HCT116 (cell line): ENCODE measurements at regions not wholly inside any gene's neighbourhood (a gene's known extent, or its start where the extent isn't known, plus 50 kb on each side); places are given as distances from the start of the nearest gene placed in this dataset.

Experiments used
- ATAC-seq: fragments of 200-7000 bp; cut with Tn5 transposase; 2 replicates; pipeline ENCODE4 v1.9.1; 2020; ENCODE audit warnings: mild to moderate bottlenecking, moderate library complexity
- BruUV-seq: library from RNA; stranded (reverse); fragments of 400-500 nt; replicated peaks from 2 replicates; lab custom pipeline; 2021; lab: Mats Ljungman, UMichigan
- CTCF ChIA-PET: fragments of 300-600 bp; sonication (Branson Sonifier 250); formaldehyde crosslinking; loops from one replicate; lab custom pipeline; 2021; ENCODE audit warnings: antibody characterized with exemption; lab: Charles Lee
- POLR2A ChIA-PET: fragments of 300-600, 350-600 bp; sonication (Branson Sonifier 250); formaldehyde crosslinking; loops from one replicate; lab custom pipeline; 2021; ENCODE audit warnings: antibody characterized with exemption; lab: Charles Lee
- RAD21 ChIA-PET, 2 experiments: fragments of 300-600 bp; sonication (Branson Sonifier 250); formaldehyde crosslinking; loops; one replicate each; lab custom pipeline; 2023; ENCODE audit warnings: low total read pairs in 2 of 2; ENCODE audit not compliant: uncharacterized antibody in 2 of 2, unreplicated experiment in 2 of 2, low non-redundant PET in 1 of 2; lab: Charles Lee
- DNase-seq: peaks from one replicate; pipeline ENCODE4 v3.0.0-alpha.2; 2010; ENCODE audit warnings: low read depth, low spot score
- H2AFZ ChIP-seq: fragments of 200-600 bp; shearing (Covaris generic), sonication (generic); 2 replicates; pipeline ENCODE4 v1.6.1; 2017; ENCODE audit warnings: low read depth, mixed run types, mixed read lengths, antibody characterized with exemption, low read length; ENCODE audit not compliant: poor library complexity, severe bottlenecking
- H3K27ac ChIP-seq: 2 replicates; pipeline ENCODE4 v1.5.1; 2012; ENCODE audit warnings: low read depth, low read length
- H3K27me3 ChIP-seq: fragments of 200-600 bp; sonication (generic); 2 replicates; pipeline ENCODE4 v1.6.1; 2016; ENCODE audit warnings: mixed run types, low read length, mixed read lengths; ENCODE audit not compliant: insufficient read depth
- H3K36me3 ChIP-seq, 2 experiments: fragments of 200-500 bp in 1 of 2; fragments of 200-600 bp in 1 of 2; sonication (Bioruptor generic) in 1 of 2; sonication (generic) in 1 of 2; 2 replicates each; pipeline versions ENCODE4 v1.5.1 to v1.6.1; 2014 to 2016; ENCODE audit warnings: low read length in 2 of 2, inconsistent platforms in 1 of 2, mixed read lengths in 1 of 2, mixed run types in 1 of 2; ENCODE audit not compliant: insufficient read depth in 2 of 2, control insufficient read depth in 1 of 2
- H3K4me1 ChIP-seq, 2 experiments: fragments of 200-600 bp in 1 of 2; sonication (generic) in 1 of 2; 2 replicates each; pipeline versions ENCODE4 v1.5.1 to v1.6.1; 2012 to 2017; ENCODE audit warnings: low read length in 2 of 2, inconsistent platforms in 1 of 2, mild to moderate bottlenecking in 1 of 2, mixed read lengths in 1 of 2, mixed run types in 1 of 2, moderate library complexity in 1 of 2; ENCODE audit not compliant: insufficient read depth in 2 of 2, control insufficient read depth in 1 of 2
- H3K4me2 ChIP-seq: fragments of 200-600 bp; sonication (generic); 2 replicates; pipeline ENCODE4 v1.6.1; 2017; ENCODE audit warnings: mixed run types, low read length, mixed read lengths
- H3K4me3 ChIP-seq, 2 experiments: fragments of 200-600 bp in 1 of 2; sonication (generic) in 1 of 2; replicated peaks in 1 of 2; 2 replicates each; pipeline ENCODE4 v1.5.1; 2011 to 2016; ENCODE audit warnings: low read length in 2 of 2, control low read depth in 1 of 2, low read depth in 1 of 2, mild to moderate bottlenecking in 1 of 2, mixed read lengths in 1 of 2, mixed run types in 1 of 2
- H3K79me2 ChIP-seq: fragments of 200-600 bp; sonication (generic); 2 replicates; pipeline ENCODE4 v1.6.1; 2017; ENCODE audit warnings: mild to moderate bottlenecking, mixed run types, low read length, moderate library complexity, mixed read lengths; ENCODE audit not compliant: insufficient read depth
- H3K9ac ChIP-seq: fragments of 200-600 bp; sonication (generic); 2 replicates; pipeline ENCODE4 v1.6.1; 2016; ENCODE audit warnings: low read length, mixed read lengths
- H3K9me2 ChIP-seq: fragments of 200-600 bp; sonication (generic), shearing (Covaris generic); 2 replicates; pipeline ENCODE4 v1.6.1; 2017; ENCODE audit warnings: mixed run types, mild to moderate bottlenecking, moderate library complexity; ENCODE audit not compliant: insufficient read depth
- H3K9me3 ChIP-seq, 2 experiments: fragments of 200-500 bp in 1 of 2; fragments of 200-600 bp in 1 of 2; sonication (Bioruptor generic) in 1 of 2; sonication (generic) in 1 of 2; 2 replicates each; pipeline ENCODE4 v1.6.1; 2014 to 2017; ENCODE audit warnings: low read length in 2 of 2, mixed read lengths in 2 of 2, inconsistent platforms in 1 of 2, low read depth in 1 of 2, mild to moderate bottlenecking in 1 of 2, mixed run types in 1 of 2, moderate library complexity in 1 of 2; ENCODE audit not compliant: control insufficient read depth in 1 of 2, insufficient read depth in 1 of 2
- H4K20me1 ChIP-seq: fragments of 200-600 bp; sonication (generic), shearing (Covaris generic); 2 replicates; pipeline ENCODE4 v1.6.1; 2017; ENCODE audit warnings: mixed run types, mild to moderate bottlenecking, moderate library complexity; ENCODE audit not compliant: insufficient read depth
- ATF3 ChIP-seq: IDR thresholded peaks from 2 replicates; pipeline ENCODE4 v1.6.1; 2012
- CTCF ChIP-seq, 3 experiments: fragments of 200-600 bp in 1 of 3; sonication (generic) in 1 of 3; IDR thresholded peaks in 2 of 3; conservative IDR thresholded peaks in 1 of 3; 2 replicates each; pipeline ENCODE4 v1.5.1; 2012 to 2017; ENCODE audit warnings: low read depth in 2 of 3, low read length in 2 of 3, antibody characterized with exemption in 1 of 3, borderline replicate concordance in 1 of 3, control low read depth in 1 of 3, mild to moderate bottlenecking in 1 of 3, mixed read lengths in 1 of 3, mixed run types in 1 of 3, moderate library complexity in 1 of 3; ENCODE audit not compliant: insufficient read depth in 1 of 3
- EGR1 ChIP-seq: IDR thresholded peaks from 2 replicates; pipeline ENCODE4 v1.6.1; 2012; ENCODE audit warnings: low read depth
- EZH2 ChIP-seq: fragments of 200-600 bp; sonication (generic); IDR thresholded peaks from 2 replicates; pipeline ENCODE4 v1.6.1; 2017; ENCODE audit warnings: antibody characterized with exemption, mixed run types
- FOSL1 ChIP-seq: IDR thresholded peaks from 2 replicates; pipeline ENCODE4 v1.6.1; 2012; ENCODE audit warnings: low read depth
- JUND ChIP-seq: IDR thresholded peaks from 2 replicates; pipeline ENCODE4 v1.6.1; 2012
- POLR2A ChIP-seq: IDR thresholded peaks from 2 replicates; pipeline ENCODE4 v1.7.0; 2011; ENCODE audit warnings: borderline replicate concordance; ENCODE audit not compliant: insufficient read depth, insufficient read length; ENCODE audit errors: extremely low read depth
- POLR2AphosphoS5 ChIP-seq: IDR thresholded peaks from 2 replicates; pipeline ENCODE4 v1.6.1; 2011; ENCODE audit warnings: mild to moderate bottlenecking, low read depth, low read length, moderate library complexity
- REST ChIP-seq: IDR thresholded peaks from 2 replicates; pipeline ENCODE4 v1.6.1; 2012; ENCODE audit warnings: low read depth
- SIN3A ChIP-seq: IDR thresholded peaks from 2 replicates; pipeline ENCODE4 v1.6.1; 2012; ENCODE audit warnings: low read depth
- SRF ChIP-seq: IDR thresholded peaks from 2 replicates; pipeline ENCODE4 v1.6.1; 2012; ENCODE audit warnings: low read depth
- TCF7L2 ChIP-seq: IDR thresholded peaks from 2 replicates; pipeline ENCODE4 v1.7.0; 2011; ENCODE audit warnings: borderline replicate concordance, inconsistent platforms; ENCODE audit not compliant: insufficient read depth, insufficient read length; ENCODE audit errors: extremely low read depth
- YY1 ChIP-seq: IDR thresholded peaks from 2 replicates; pipeline ENCODE4 v1.6.1; 2011; ENCODE audit warnings: low read length, low read depth, moderate library complexity, mild to moderate bottlenecking; ENCODE audit not compliant: insufficient replicate concordance; ENCODE audit errors: extremely low read depth
- ZFX ChIP-seq: fragments of 450-650 bp; IDR thresholded peaks from 2 replicates; pipeline ENCODE4 v1.6.1; 2017
- intact Hi-C: fragments of 100-400 bp; cut with micrococcal nuclease; formaldehyde crosslinking; loops from 2 replicates; pipeline ENCODE4 v1.10.0; 2022
- TF ChIP-seq, protein P1 (sequence below): IDR thresholded peaks from 2 replicates; pipeline ENCODE4 v1.6.1; 2011; ENCODE audit warnings: mild to moderate bottlenecking, low read length, moderate library complexity; ENCODE audit not compliant: insufficient replicate concordance; ENCODE audit errors: extremely low read depth

DNA sequence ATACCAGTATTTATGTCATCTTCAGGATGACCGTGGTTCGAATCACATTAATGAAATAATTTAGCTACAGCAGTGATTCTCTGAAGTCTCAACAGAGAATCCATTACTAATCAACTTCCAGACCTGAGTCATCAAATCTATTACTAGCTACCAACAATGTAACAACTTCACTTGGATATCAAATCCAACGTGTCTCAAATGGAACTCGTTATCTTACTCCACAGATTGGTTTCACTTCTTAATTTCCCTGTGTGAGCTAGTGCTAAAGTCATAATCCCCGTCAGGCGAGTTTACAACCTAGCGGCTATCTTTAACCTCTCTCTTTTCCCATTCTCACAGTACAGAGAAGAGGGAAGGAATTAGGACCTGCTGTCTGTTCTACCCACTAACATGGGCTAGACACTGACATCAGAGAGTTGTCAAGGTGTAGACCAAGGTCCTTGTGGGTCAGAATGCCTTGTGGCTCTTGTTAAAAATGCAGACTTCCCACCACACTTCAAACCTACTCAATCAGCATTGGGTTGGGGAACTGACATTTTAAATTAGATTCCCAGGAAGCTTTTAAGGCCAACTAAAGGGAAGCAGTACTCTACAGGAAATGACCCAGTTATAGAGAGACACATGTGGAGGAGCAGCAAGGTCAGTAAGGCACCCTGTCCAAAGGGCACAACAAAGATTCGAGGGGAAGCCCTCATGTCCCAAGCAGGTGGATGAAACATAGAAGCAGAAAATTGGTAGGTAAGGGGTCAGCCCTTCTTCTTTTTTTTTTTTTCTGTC lies 57.3 kb upstream of the GSAP start:
- TF ChIP-seq SRF: no peak
- no peak for TF ChIP-seq POLR2A
- TF ChIP-seq EGR1: no peak
- no peak for TF ChIP-seq TCF7L2
- TF ChIP-seq POLR2AphosphoS5: no peak
- TF ChIP-seq, protein P1, sequence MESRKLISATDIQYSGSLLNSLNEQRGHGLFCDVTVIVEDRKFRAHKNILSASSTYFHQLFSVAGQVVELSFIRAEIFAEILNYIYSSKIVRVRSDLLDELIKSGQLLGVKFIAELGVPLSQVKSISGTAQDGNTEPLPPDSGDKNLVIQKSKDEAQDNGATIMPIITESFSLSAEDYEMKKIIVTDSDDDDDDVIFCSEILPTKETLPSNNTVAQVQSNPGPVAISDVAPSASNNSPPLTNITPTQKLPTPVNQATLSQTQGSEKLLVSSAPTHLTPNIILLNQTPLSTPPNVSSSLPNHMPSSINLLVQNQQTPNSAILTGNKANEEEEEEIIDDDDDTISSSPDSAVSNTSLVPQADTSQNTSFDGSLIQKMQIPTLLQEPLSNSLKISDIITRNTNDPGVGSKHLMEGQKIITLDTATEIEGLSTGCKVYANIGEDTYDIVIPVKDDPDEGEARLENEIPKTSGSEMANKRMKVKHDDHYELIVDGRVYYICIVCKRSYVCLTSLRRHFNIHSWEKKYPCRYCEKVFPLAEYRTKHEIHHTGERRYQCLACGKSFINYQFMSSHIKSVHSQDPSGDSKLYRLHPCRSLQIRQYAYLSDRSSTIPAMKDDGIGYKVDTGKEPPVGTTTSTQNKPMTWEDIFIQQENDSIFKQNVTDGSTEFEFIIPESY: no peak
- TF ChIP-seq ATF3: no peak
- no peak for TF ChIP-seq EZH2
- TF ChIP-seq ZFX: no peak
- no peak for TF ChIP-seq REST
- TF ChIP-seq JUND: no peak
- no peak for TF ChIP-seq FOSL1
- TF ChIP-seq YY1: no peak
- no peak for TF ChIP-seq CTCF (IDR thresholded peaks at IDR 0.05 in 2 of 3, conservative IDR thresholded peaks at IDR 0.05 in 1 of 3; ENCODE audit: borderline replicate concordance in 1 of 3, insufficient read depth in 1 of 3, low read depth in 2 of 3, low read length in 2 of 3)
- no peak for TF ChIP-seq SIN3A
- Histone ChIP-seq H4K20me1 (no peaks in the 10 kb centered on the region), H2AFZ (no peak overlapping the region), H3K4me2 (no peak overlapping the region), H3K4me3 (no peak overlapping the region), H3K9me3 (no peaks in the 10 kb centered on the region; a peak in 1 of 4 replicates), H3K4me1 (no peaks in the 10 kb centered on the region), H3K27me3 (no peaks in the 10 kb centered on the region), H3K9ac (no peak overlapping the region), H3K27ac (no peak overlapping the region), H3K36me3 (no peaks in the 10 kb centered on the region), H3K9me2 (no peaks in the 10 kb centered on the region), H3K79me2 (no peaks in the 10 kb centered on the region)
- intact Hi-C loops: no loop called here
- ChIA-PET CTCF (no interaction called here), RAD21 (no interaction called here), POLR2A (no interaction called here)
- ATAC-seq (no peak), DNase-seq (no peak)
- BruUV-seq: no TSS peak
